NOMO-1 (cell line): ENCODE measurements at regions not wholly inside any gene's neighbourhood (a gene's known extent, or its start where the extent isn't known, plus 50 kb on each side); places are given as distances from the start of the nearest gene placed in this dataset.
"Not testable (repeated sequence)": the region's sequence is repeated elsewhere in the genome, so short reads cannot be mapped to it uniquely, and the experiment has no call there.

ENCODE experiments used
- DNase-seq, 2 experiments: peaks; one replicate each; lab custom pipeline; 2025; ENCODE audit not compliant: unreplicated experiment in 2 of 2; lab: John Stamatoyannopoulos, UW

- DNase-seq: not testable (repeated sequence)
Measured at GRCh38 chrX:1847790-1848189, 232.9 kb downstream of the ASMT start.

GRCh38 chrX:1851527-1851926 lies 236.7 kb downstream of the ASMT start:
- DNase-seq: no peak

GRCh38 chrX:1852082-1852481 lies 237.2 kb downstream of the ASMT start:
- DNase-seq: no peak

- no peak for DNase-seq
Measured at GRCh38 chrX:1853447-1853846, 238.6 kb downstream of the ASMT start.

- DNase-seq: no peak
Measured at GRCh38 chrX:1853916-1854315, 239.1 kb downstream of the ASMT start.

- DNase-seq: not testable (repeated sequence)
Measured at GRCh38 chrX:1854861-1855260, 240.0 kb downstream of the ASMT start.

- DNase-seq: not testable (repeated sequence)
Measured at GRCh38 chrX:1859266-1859665, 244.4 kb downstream of the ASMT start.

- DNase-seq: no peak
Measured at GRCh38 chrX:1860936-1861594, 246.2 kb downstream of the ASMT start.

- not testable (repeated sequence) for DNase-seq
Measured at GRCh38 chrX:1863995-1864394, 249.1 kb downstream of the ASMT start.

- DNase-seq: no peak
Measured at GRCh38 chrX:1870421-1870820, 255.6 kb downstream of the ASMT start.

GRCh38 chrX:1871887-1872286 lies 257.0 kb downstream of the ASMT start:
- no peak for DNase-seq

- DNase-seq: no peak
Measured at GRCh38 chrX:1873671-1874070, 258.8 kb downstream of the ASMT start.

- DNase-seq: no peak
Measured at GRCh38 chrX:1874416-1874815, 259.6 kb downstream of the ASMT start.

GRCh38 chrX:1874899-1875298 lies 260.0 kb downstream of the ASMT start:
- no peak for DNase-seq

GRCh38 chrX:1876041-1876440 lies 261.2 kb downstream of the ASMT start:
- no peak for DNase-seq

GRCh38 chrX:1877780-1878179 lies 262.9 kb downstream of the ASMT start:
- DNase-seq: no peak

GRCh38 chrX:1880884-1881817 lies 266.3 kb downstream of the ASMT start:
- DNase-seq: not testable (repeated sequence)

GRCh38 chrX:1883772-1884171 lies 268.9 kb downstream of the ASMT start:
- no peak for DNase-seq

GRCh38 chrX:1884446-1884845 lies 269.6 kb downstream of the ASMT start:
- DNase-seq: no peak

- DNase-seq: no peak
Measured at GRCh38 chrX:1885116-1885515, 270.3 kb downstream of the ASMT start.

- not testable (repeated sequence) for DNase-seq
Measured at GRCh38 chrX:1888305-1888704, 273.4 kb downstream of the ASMT start.

GRCh38 chrX:1894026-1894294 lies 279.1 kb downstream of the ASMT start:
- no peak for DNase-seq
